ENCODE measurements at regions not wholly inside any gene's neighbourhood (a gene's known extent, or its start where the extent isn't known, plus 50 kb on each side); places are given as distances from the start of the nearest gene placed in this dataset.

DNA sequence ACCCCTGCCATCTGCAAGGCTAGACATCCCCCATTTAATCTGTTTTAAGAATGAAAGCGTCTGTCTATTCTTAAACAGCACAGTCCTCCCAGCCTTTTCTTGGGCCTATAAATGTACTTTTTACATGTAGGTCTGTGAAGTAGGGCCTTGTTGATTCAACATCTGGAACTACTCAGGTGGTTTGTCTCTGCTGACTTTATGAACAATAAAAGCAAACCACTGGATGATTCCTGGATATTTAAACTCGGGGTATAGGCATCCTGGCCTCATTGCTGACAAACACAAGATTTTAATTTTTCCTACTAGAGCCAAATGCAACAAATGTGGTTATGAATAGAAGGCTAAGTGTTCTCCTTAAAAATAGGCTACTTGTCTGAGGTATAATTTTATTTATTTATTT is 198.3 kb downstream of the WDR11 start:
- Histone ChIP-seq H3K4me1 (ENCODE audit: insufficient read depth) (no peaks in the 10 kb centered on the region), H3K27me3 (ENCODE audit: insufficient read depth) (no peaks in the 10 kb centered on the region), H3F3A (replicated peaks; ENCODE audit: low read depth) (no peaks in the 10 kb centered on the region), H3K4me3 (no peak overlapping the region), H3K79me2 (replicated peaks; ENCODE audit: insufficient read depth) (no peaks in the 10 kb centered on the region), H3K9me2 (ENCODE audit: insufficient read depth) (0 out of 2 replicates have a peak, but pooled peaks cover 4% of the 10 kb centered on the region), H4K20me1 (replicated peaks; ENCODE audit: insufficient read depth) (no peaks in the 10 kb centered on the region), H3K27ac (ENCODE audit: low read depth) (no peak overlapping the region), H3K36me3 (ENCODE audit: insufficient read depth) (no peaks in the 10 kb centered on the region), H3K4me2 (no peak overlapping the region), H2AFZ (no peak overlapping the region)
- TF ChIP-seq, protein P1, sequence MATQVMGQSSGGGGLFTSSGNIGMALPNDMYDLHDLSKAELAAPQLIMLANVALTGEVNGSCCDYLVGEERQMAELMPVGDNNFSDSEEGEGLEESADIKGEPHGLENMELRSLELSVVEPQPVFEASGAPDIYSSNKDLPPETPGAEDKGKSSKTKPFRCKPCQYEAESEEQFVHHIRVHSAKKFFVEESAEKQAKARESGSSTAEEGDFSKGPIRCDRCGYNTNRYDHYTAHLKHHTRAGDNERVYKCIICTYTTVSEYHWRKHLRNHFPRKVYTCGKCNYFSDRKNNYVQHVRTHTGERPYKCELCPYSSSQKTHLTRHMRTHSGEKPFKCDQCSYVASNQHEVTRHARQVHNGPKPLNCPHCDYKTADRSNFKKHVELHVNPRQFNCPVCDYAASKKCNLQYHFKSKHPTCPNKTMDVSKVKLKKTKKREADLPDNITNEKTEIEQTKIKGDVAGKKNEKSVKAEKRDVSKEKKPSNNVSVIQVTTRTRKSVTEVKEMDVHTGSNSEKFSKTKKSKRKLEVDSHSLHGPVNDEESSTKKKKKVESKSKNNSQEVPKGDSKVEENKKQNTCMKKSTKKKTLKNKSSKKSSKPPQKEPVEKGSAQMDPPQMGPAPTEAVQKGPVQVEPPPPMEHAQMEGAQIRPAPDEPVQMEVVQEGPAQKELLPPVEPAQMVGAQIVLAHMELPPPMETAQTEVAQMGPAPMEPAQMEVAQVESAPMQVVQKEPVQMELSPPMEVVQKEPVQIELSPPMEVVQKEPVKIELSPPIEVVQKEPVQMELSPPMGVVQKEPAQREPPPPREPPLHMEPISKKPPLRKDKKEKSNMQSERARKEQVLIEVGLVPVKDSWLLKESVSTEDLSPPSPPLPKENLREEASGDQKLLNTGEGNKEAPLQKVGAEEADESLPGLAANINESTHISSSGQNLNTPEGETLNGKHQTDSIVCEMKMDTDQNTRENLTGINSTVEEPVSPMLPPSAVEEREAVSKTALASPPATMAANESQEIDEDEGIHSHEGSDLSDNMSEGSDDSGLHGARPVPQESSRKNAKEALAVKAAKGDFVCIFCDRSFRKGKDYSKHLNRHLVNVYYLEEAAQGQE (IDR thresholded peaks at IDR 0.05; ENCODE audit: unreplicated experiment): no peak
- TF ChIP-seq EZH2phosphoT487 (IDR thresholded peaks at IDR 0.05; ENCODE audit: unreplicated experiment): no peak
- TF ChIP-seq CTCF (conservative IDR thresholded peaks at IDR 0.05; ENCODE audit: low read depth in 2 of 2): no peak
- no peak for TF ChIP-seq ZNF114 (CRISPR knock-in tag; IDR thresholded peaks at IDR 0.05)
- no peak for TF ChIP-seq CREB1 (CRISPR knock-in tag; IDR thresholded peaks at IDR 0.05; ENCODE audit: low read depth)
- TF ChIP-seq EZH2 (IDR thresholded peaks at IDR 0.05; ENCODE audit: low read depth, unreplicated experiment): no peak
- TF ChIP-seq, protein P2, sequence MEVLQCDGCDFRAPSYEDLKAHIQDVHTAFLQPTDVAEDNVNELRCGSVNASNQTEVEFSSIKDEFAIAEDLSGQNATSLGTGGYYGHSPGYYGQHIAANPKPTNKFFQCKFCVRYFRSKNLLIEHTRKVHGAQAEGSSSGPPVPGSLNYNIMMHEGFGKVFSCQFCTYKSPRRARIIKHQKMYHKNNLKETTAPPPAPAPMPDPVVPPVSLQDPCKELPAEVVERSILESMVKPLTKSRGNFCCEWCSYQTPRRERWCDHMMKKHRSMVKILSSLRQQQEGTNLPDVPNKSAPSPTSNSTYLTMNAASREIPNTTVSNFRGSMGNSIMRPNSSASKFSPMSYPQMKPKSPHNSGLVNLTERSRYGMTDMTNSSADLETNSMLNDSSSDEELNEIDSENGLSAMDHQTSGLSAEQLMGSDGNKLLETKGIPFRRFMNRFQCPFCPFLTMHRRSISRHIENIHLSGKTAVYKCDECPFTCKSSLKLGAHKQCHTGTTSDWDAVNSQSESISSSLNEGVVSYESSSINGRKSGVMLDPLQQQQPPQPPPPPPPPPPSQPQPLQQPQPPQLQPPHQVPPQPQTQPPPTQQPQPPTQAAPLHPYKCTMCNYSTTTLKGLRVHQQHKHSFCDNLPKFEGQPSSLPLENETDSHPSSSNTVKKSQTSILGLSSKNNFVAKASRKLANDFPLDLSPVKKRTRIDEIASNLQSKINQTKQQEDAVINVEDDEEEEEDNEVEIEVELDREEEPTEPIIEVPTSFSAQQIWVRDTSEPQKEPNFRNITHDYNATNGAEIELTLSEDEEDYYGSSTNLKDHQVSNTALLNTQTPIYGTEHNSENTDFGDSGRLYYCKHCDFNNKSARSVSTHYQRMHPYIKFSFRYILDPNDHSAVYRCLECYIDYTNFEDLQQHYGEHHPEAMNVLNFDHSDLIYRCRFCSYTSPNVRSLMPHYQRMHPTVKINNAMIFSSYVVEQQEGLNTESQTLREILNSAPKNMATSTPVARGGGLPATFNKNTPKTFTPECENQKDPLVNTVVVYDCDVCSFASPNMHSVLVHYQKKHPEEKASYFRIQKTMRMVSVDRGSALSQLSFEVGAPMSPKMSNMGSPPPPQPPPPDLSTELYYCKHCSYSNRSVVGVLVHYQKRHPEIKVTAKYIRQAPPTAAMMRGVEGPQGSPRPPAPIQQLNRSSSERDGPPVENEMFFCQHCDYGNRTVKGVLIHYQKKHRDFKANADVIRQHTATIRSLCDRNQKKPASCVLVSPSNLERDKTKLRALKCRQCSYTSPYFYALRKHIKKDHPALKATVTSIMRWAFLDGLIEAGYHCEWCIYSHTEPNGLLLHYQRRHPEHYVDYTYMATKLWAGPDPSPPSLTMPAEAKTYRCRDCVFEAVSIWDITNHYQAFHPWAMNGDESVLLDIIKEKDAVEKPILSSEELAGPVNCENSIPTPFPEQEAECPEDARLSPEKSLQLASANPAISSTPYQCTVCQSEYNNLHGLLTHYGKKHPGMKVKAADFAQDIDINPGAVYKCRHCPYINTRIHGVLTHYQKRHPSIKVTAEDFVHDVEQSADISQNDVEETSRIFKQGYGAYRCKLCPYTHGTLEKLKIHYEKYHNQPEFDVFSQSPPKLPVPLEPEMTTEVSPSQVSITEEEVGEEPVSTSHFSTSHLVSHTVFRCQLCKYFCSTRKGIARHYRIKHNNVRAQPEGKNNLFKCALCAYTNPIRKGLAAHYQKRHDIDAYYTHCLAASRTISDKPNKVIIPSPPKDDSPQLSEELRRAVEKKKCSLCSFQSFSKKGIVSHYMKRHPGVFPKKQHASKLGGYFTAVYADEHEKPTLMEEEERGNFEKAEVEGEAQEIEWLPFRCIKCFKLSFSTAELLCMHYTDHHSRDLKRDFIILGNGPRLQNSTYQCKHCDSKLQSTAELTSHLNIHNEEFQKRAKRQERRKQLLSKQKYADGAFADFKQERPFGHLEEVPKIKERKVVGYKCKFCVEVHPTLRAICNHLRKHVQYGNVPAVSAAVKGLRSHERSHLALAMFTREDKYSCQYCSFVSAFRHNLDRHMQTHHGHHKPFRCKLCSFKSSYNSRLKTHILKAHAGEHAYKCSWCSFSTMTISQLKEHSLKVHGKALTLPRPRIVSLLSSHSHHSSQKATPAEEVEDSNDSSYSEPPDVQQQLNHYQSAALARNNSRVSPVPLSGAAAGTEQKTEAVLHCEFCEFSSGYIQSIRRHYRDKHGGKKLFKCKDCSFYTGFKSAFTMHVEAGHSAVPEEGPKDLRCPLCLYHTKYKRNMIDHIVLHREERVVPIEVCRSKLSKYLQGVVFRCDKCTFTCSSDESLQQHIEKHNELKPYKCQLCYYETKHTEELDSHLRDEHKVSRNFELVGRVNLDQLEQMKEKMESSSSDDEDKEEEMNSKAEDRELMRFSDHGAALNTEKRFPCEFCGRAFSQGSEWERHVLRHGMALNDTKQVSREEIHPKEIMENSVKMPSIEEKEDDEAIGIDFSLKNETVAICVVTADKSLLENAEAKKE (CRISPR knock-in tag; IDR thresholded peaks at IDR 0.05): no peak
- no peak for TF ChIP-seq NANOG (IDR thresholded peaks at IDR 0.05; ENCODE audit: borderline replicate concordance)
- no peak for TF ChIP-seq POLR2AphosphoS5 (IDR thresholded peaks at IDR 0.05; ENCODE audit: low read depth)
- TF ChIP-seq ETS1 (IDR thresholded peaks at IDR 0.05): no peak
- TF ChIP-seq JUNB (IDR thresholded peaks at IDR 0.05; ENCODE audit: unreplicated experiment): no peak
- no peak for TF ChIP-seq ZNF331 (CRISPR knock-in tag; IDR thresholded peaks at IDR 0.05; ENCODE audit: low read depth)
- TF ChIP-seq STAT1 (IDR thresholded peaks at IDR 0.05; ENCODE audit: unreplicated experiment): no peak
- Mint-ChIP-seq H3K27ac (no peak overlapping the region), H3K36me3 (ENCODE audit: low read depth) (no peaks in the 10 kb centered on the region), H3K9me3 (no peaks in the 10 kb centered on the region), H3K27me3 (ENCODE audit: insufficient read depth, low read depth, poor library complexity) (peaks cover 2% of the 10 kb centered on the region), H3K4me1 (no peaks in the 10 kb centered on the region), H3K4me3 (no peak overlapping the region)
- ATAC-seq: no peak
- no peak for DNase-seq (ENCODE audit: low spot score)

Measured in GM23338 (cell line).